ENCODE measurements at regions not wholly inside any gene's neighbourhood (a gene's known extent, or its start where the extent isn't known, plus 50 kb on each side); places are given as distances from the start of the nearest gene placed in this dataset.

GRCh38 chr1:229124116-229124515, 146.8 kb upstream of the RAB4A start:
- TF ChIP-seq ZNF274 (IDR thresholded peaks at IDR 0.05; ENCODE audit: low read depth, low read length) (no peak), YY1 (IDR thresholded peaks at IDR 0.05; ENCODE audit: insufficient read depth, insufficient read length) (no peak), SUZ12 (IDR thresholded peaks at IDR 0.05; ENCODE audit: extremely low read depth, insufficient read depth, insufficient read length) (no peak)
- Histone ChIP-seq H3K9ac (ENCODE audit: insufficient read length, low read depth) (no peak overlapping the region), H3K9me3 (ENCODE audit: insufficient read depth, low read length) (peaks cover 4% of the 10 kb centered on the region; the same call in 1 of the 2 replicates), H3K36me3 (ENCODE audit: insufficient read depth, insufficient read length, low read length) (no peaks in the 10 kb centered on the region), H3K4me3 (ENCODE audit: insufficient read length, low read depth) (no peak overlapping the region), H3K4me1 (ENCODE audit: insufficient read depth, insufficient read length) (peaks cover under 1% of the 10 kb centered on the region), H3K27me3 (ENCODE audit: insufficient read depth, insufficient read length) (no peaks in the 10 kb centered on the region)
- DNase-seq (ENCODE audit: low read depth, low spot score) = no peak

GRCh38 chr1:229124520-229125124, 146.3 kb upstream of the RAB4A start:
- H3K9me3 ChIP-seq (ENCODE audit: insufficient read depth, low read length) = peaks cover under 1% of the 10 kb centered on the region; the same call in 1 of the 2 replicates
- H3K9ac ChIP-seq (ENCODE audit: insufficient read length, low read depth) = no peak overlapping the region
- TF ChIP-seq SUZ12 (IDR thresholded peaks at IDR 0.05; ENCODE audit: extremely low read depth, insufficient read depth, insufficient read length) = no peak
- TF ChIP-seq YY1 (IDR thresholded peaks at IDR 0.05; ENCODE audit: insufficient read depth, insufficient read length) = no peak
- no peak for TF ChIP-seq ZNF274 (IDR thresholded peaks at IDR 0.05; ENCODE audit: low read depth, low read length)
- no peak for DNase-seq (ENCODE audit: low read depth, low spot score)
- no peak overlapping the region for H3K4me3 ChIP-seq (ENCODE audit: insufficient read length, low read depth)
- peaks cover 2% of the 10 kb centered on the region for H3K4me1 ChIP-seq (ENCODE audit: insufficient read depth, insufficient read length)
- no peaks in the 10 kb centered on the region for H3K27me3 ChIP-seq (ENCODE audit: insufficient read depth, insufficient read length)
- no peaks in the 10 kb centered on the region for H3K36me3 ChIP-seq (ENCODE audit: insufficient read depth, insufficient read length, low read length)

- H3K9ac ChIP-seq (ENCODE audit: insufficient read length, low read depth) = no peak overlapping the region
- H3K9me3 ChIP-seq (ENCODE audit: insufficient read depth, low read length) = no peaks in the 10 kb centered on the region
- TF ChIP-seq SUZ12 (IDR thresholded peaks at IDR 0.05; ENCODE audit: extremely low read depth, insufficient read depth, insufficient read length) (no peak), YY1 (IDR thresholded peaks at IDR 0.05; ENCODE audit: insufficient read depth, insufficient read length) (no peak), ZNF274 (IDR thresholded peaks at IDR 0.05; ENCODE audit: low read depth, low read length) (no peak)
- no peaks in the 10 kb centered on the region for H3K27me3 ChIP-seq (ENCODE audit: insufficient read depth, insufficient read length)
- no peaks in the 10 kb centered on the region for H3K36me3 ChIP-seq (ENCODE audit: insufficient read depth, insufficient read length, low read length)
- H3K4me3 ChIP-seq (ENCODE audit: insufficient read length, low read depth) = no peak overlapping the region
- no peak for DNase-seq (ENCODE audit: low read depth, low spot score)
- H3K4me1 ChIP-seq (ENCODE audit: insufficient read depth, insufficient read length) = peaks cover 9% of the 10 kb centered on the region
These were observed 143.6 kb upstream of the RAB4A start for GRCh38 chr1:229127301-229127700.

- no peaks in the 10 kb centered on the region for H3K36me3 ChIP-seq (ENCODE audit: insufficient read depth, insufficient read length, low read length)
- TF ChIP-seq YY1 (IDR thresholded peaks at IDR 0.05; ENCODE audit: insufficient read depth, insufficient read length) (no peak), SUZ12 (IDR thresholded peaks at IDR 0.05; ENCODE audit: extremely low read depth, insufficient read depth, insufficient read length) (no peak), ZNF274 (IDR thresholded peaks at IDR 0.05; ENCODE audit: low read depth, low read length) (no peak)
- no peak overlapping the region for H3K4me3 ChIP-seq (ENCODE audit: insufficient read length, low read depth)
- H3K27me3 ChIP-seq (ENCODE audit: insufficient read depth, insufficient read length) = no peaks in the 10 kb centered on the region
- H3K9me3 ChIP-seq (ENCODE audit: insufficient read depth, low read length) = peaks cover 5% of the 10 kb centered on the region; the same call in 1 of the 2 replicates
- H3K4me1 ChIP-seq (ENCODE audit: insufficient read depth, insufficient read length) = peaks cover 9% of the 10 kb centered on the region
- H3K9ac ChIP-seq (ENCODE audit: insufficient read length, low read depth) = no peak overlapping the region
- no peak for DNase-seq (ENCODE audit: low read depth, low spot score)
These were observed 142.8 kb upstream of the RAB4A start for GRCh38 chr1:229128066-229128608.

- H3K9ac ChIP-seq (ENCODE audit: insufficient read length, low read depth) = no peak overlapping the region
- H3K36me3 ChIP-seq (ENCODE audit: insufficient read depth, insufficient read length, low read length) = no peaks in the 10 kb centered on the region
- no peak for TF ChIP-seq YY1 (IDR thresholded peaks at IDR 0.05; ENCODE audit: insufficient read depth, insufficient read length)
- TF ChIP-seq ZNF274 (IDR thresholded peaks at IDR 0.05; ENCODE audit: low read depth, low read length) = no peak
- TF ChIP-seq SUZ12 (IDR thresholded peaks at IDR 0.05; ENCODE audit: extremely low read depth, insufficient read depth, insufficient read length) = no peak
- H3K4me1 ChIP-seq (ENCODE audit: insufficient read depth, insufficient read length) = peaks cover 9% of the 10 kb centered on the region
- no peak overlapping the region for H3K4me3 ChIP-seq (ENCODE audit: insufficient read length, low read depth)
- no peak for DNase-seq (ENCODE audit: low read depth, low spot score)
- peaks cover 18% of the 10 kb centered on the region; the same call in 1 of the 2 replicates for H3K9me3 ChIP-seq (ENCODE audit: insufficient read depth, low read length)
- H3K27me3 ChIP-seq (ENCODE audit: insufficient read depth, insufficient read length) = no peaks in the 10 kb centered on the region
These were observed 141.4 kb upstream of the RAB4A start for GRCh38 chr1:229129301-229130027.

GRCh38 chr1:229130028-229130668, 140.8 kb upstream of the RAB4A start:
- TF ChIP-seq YY1 (IDR thresholded peaks at IDR 0.05; ENCODE audit: insufficient read depth, insufficient read length) (no peak), ZNF274 (IDR thresholded peaks at IDR 0.05; ENCODE audit: low read depth, low read length) (no peak), SUZ12 (IDR thresholded peaks at IDR 0.05; ENCODE audit: extremely low read depth, insufficient read depth, insufficient read length) (no peak)
- Histone ChIP-seq H3K9me3 (ENCODE audit: insufficient read depth, low read length) (peaks cover 25% of the 10 kb centered on the region), H3K4me1 (ENCODE audit: insufficient read depth, insufficient read length) (peaks cover 9% of the 10 kb centered on the region), H3K9ac (ENCODE audit: insufficient read length, low read depth) (no peak overlapping the region), H3K27me3 (ENCODE audit: insufficient read depth, insufficient read length) (no peaks in the 10 kb centered on the region), H3K4me3 (ENCODE audit: insufficient read length, low read depth) (no peak overlapping the region), H3K36me3 (ENCODE audit: insufficient read depth, insufficient read length, low read length) (no peaks in the 10 kb centered on the region)
- no peak for DNase-seq (ENCODE audit: low read depth, low spot score)

All from NT2/D1 (cell line).